ENCODE measurements at regions not wholly inside any gene's neighbourhood (a gene's known extent, or its start where the extent isn't known, plus 50 kb on each side); places are given as distances from the start of the nearest gene placed in this dataset.
"Not testable (repeated sequence)": the region's sequence is repeated elsewhere in the genome, so short reads cannot be mapped to it uniquely, and the experiment has no call there.

DNA sequence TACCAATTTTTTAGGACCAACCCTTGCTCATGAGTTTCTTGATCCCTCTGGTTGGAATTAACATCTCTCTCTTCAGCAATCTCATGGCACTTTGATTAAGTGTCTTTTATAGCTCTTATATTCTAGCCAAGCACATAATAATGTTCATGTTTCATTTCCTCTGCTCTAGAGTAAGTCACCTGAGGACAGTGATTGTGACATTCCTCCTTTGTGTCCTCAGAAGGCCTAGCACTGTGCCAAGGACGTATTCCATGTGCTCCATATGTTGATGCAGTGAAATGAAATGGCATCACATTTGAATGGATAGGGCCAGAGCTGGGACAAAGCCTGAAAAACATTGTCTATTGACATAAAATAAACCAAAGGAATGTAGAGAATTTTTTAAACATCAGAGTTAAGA is 322.8 kb upstream of the PRICKLE1 start:
- Mint-ChIP-seq H3K27me3 (ENCODE audit: unreplicated experiment) (peaks cover 2% of the 10 kb centered on the region), H3K27ac (ENCODE audit: unreplicated experiment) (no peak overlapping the region), H3K36me3 (ENCODE audit: low read depth, unreplicated experiment) (no peaks in the 10 kb centered on the region), H3K4me3 (ENCODE audit: unreplicated experiment) (no peak overlapping the region), H3K9me3 (ENCODE audit: unreplicated experiment) (peaks cover 4% of the 10 kb centered on the region), H3K4me1 (ENCODE audit: unreplicated experiment) (no peaks in the 10 kb centered on the region)
- no peak for DNase-seq (ENCODE audit: low spot score)
- no peak for TF ChIP-seq CTCF (IDR thresholded peaks at IDR 0.05; ENCODE audit: unreplicated experiment)

DNA sequence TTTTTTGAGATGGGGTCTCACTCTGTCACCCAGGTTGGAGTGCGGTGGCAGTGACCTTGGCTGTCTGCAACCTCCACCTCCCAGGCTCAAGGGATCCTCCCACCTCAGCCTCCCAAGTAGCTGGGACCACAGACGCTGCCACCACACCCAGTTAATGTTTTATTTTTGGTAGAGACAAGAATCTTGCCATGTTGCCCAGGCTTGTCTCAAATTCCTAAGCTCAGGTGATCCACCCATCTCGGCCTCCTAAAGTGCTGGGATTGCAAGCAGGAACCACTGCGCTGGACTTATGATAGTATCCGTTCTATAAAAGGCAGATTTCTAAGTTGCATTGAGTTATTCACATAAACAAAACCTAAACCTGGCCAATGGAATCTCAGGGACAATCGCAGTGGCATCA is 321.1 kb upstream of the PRICKLE1 start:
- no peak overlapping the region for H3K4me3 Mint-ChIP-seq (ENCODE audit: unreplicated experiment)
- no peaks in the 10 kb centered on the region for H3K4me1 Mint-ChIP-seq (ENCODE audit: unreplicated experiment)
- H3K36me3 Mint-ChIP-seq (ENCODE audit: low read depth, unreplicated experiment) = no peaks in the 10 kb centered on the region
- H3K9me3 Mint-ChIP-seq (ENCODE audit: unreplicated experiment) = peaks cover 4% of the 10 kb centered on the region
- H3K27ac Mint-ChIP-seq (ENCODE audit: unreplicated experiment) = no peak overlapping the region
- TF ChIP-seq CTCF (IDR thresholded peaks at IDR 0.05; ENCODE audit: unreplicated experiment) = no peak
- no peak for DNase-seq (ENCODE audit: low spot score)
- H3K27me3 Mint-ChIP-seq (ENCODE audit: unreplicated experiment) = peaks cover 2% of the 10 kb centered on the region

DNA sequence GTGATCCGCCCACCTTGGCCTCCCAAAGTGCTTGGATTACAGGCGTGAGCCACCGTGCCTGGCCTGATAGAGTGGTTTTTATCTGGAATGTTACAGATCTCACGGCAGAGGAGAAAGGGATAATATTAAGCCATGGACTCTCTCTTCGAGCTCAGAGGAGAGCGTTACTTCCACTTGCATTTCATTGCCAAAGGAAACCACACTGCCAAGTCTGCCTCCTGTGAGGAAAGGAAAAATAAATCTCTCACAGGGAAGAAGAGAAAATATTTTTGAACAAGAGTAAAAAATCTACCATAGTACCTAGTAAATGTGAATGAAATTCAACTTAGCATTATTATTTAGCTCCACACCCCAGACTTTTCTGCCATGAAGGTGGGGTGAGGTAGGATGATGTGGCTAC is 319.2 kb upstream of the PRICKLE1 start:
- Mint-ChIP-seq H3K27ac (ENCODE audit: unreplicated experiment) (no peak overlapping the region), H3K27me3 (ENCODE audit: unreplicated experiment) (no peaks in the 10 kb centered on the region), H3K36me3 (ENCODE audit: low read depth, unreplicated experiment) (no peaks in the 10 kb centered on the region), H3K4me1 (ENCODE audit: unreplicated experiment) (no peaks in the 10 kb centered on the region), H3K9me3 (ENCODE audit: unreplicated experiment) (peaks cover 4% of the 10 kb centered on the region), H3K4me3 (ENCODE audit: unreplicated experiment) (no peak overlapping the region)
- no peak for TF ChIP-seq CTCF (IDR thresholded peaks at IDR 0.05; ENCODE audit: unreplicated experiment)
- no peak for DNase-seq (ENCODE audit: low spot score)

DNA sequence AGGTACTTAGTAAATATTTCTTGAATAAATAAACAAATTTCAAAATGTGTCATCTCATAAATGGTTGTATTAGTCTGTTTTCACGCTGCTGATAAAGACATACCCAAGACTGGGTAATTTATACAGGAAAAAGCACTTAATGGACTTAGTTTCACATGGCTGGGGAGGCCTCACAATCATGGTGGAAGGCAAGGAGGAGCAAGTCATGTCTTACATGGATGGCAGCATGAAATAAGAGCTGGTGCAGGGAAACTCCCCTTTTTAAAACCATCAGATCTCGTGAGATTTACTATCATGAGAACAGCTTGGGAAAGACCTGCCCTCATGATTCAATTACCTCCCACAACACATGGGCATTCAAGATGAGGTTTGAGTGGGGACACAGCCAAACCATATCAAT is 317.3 kb upstream of the PRICKLE1 start:
- H3K9me3 Mint-ChIP-seq (ENCODE audit: unreplicated experiment) = not testable (repeated sequence)

GRCh38 chr12:42905419-42905705 is 315.8 kb upstream of the PRICKLE1 start:
- Mint-ChIP-seq H3K9me3 (ENCODE audit: unreplicated experiment) (no peaks in the 10 kb centered on the region), H3K27ac (ENCODE audit: unreplicated experiment) (no peak overlapping the region), H3K4me1 (ENCODE audit: unreplicated experiment) (no peaks in the 10 kb centered on the region), H3K36me3 (ENCODE audit: low read depth, unreplicated experiment) (no peaks in the 10 kb centered on the region), H3K27me3 (ENCODE audit: unreplicated experiment) (peaks cover 2% of the 10 kb centered on the region), H3K4me3 (ENCODE audit: unreplicated experiment) (no peak overlapping the region)
- no peak for DNase-seq (ENCODE audit: low spot score)
- TF ChIP-seq CTCF (IDR thresholded peaks at IDR 0.05; ENCODE audit: unreplicated experiment) = no peak

More for the DNA sequence above, 317.3 kb upstream of the PRICKLE1 start:
- not testable (repeated sequence) for H3K36me3 Mint-ChIP-seq (ENCODE audit: low read depth, unreplicated experiment); H3K27ac Mint-ChIP-seq (ENCODE audit: unreplicated experiment); DNase-seq (ENCODE audit: low spot score); H3K4me3 Mint-ChIP-seq (ENCODE audit: unreplicated experiment); H3K4me1 Mint-ChIP-seq (ENCODE audit: unreplicated experiment); H3K27me3 Mint-ChIP-seq (ENCODE audit: unreplicated experiment)

Measured in endothelial cell (in vitro differentiated cells).